Hematopoietic multipotent progenitor cell treated with erythropoietin and hydrocortisone succinate and interleukin-3 and kit ligand, for 8 days (in vitro differentiated cells): ENCODE measurements at regions not wholly inside any gene's neighbourhood (a gene's known extent, or its start where the extent isn't known, plus 50 kb on each side); places are given as distances from the start of the nearest gene placed in this dataset.
"Not testable (repeated sequence)": the region's sequence is repeated elsewhere in the genome, so short reads cannot be mapped to it uniquely, and the experiment has no call there.

ENCODE experiments used
- DNase-seq: peaks from one replicate; pipeline ENCODE4 v3.0.0-alpha.2; 2015

GRCh38 chrX:79026742-79027141, 81.6 kb downstream of the P2RY10 start:
- not testable (repeated sequence) for DNase-seq

GRCh38 chrX:79035421-79035820, 90.2 kb downstream of the P2RY10 start:
- no peak for DNase-seq

- no peak for DNase-seq
Measured at GRCh38 chrX:79036157-79036880, 91.1 kb downstream of the P2RY10 start.

GRCh38 chrX:79065696-79066095, 78.8 kb upstream of the GPR174 start:
- DNase-seq, result no peak

- no peak for DNase-seq
Measured at GRCh38 chrX:79078114-79078513, 66.4 kb upstream of the GPR174 start.

GRCh38 chrX:79079477-79079876, 65.0 kb upstream of the GPR174 start:
- no peak for DNase-seq

GRCh38 chrX:79080141-79080540, 64.3 kb upstream of the GPR174 start:
- no peak for DNase-seq

- peak; percentile 41 for DNase-seq
Measured at GRCh38 chrX:79081895-79082512, 62.5 kb upstream of the GPR174 start.

- DNase-seq, result no peak
Measured at GRCh38 chrX:79082899-79083298, 61.6 kb upstream of the GPR174 start.

GRCh38 chrX:79084923-79085322, 59.6 kb upstream of the GPR174 start:
- DNase-seq, result no peak

GRCh38 chrX:79089896-79090584, 54.4 kb upstream of the GPR174 start:
- DNase-seq, result no peak

- DNase-seq, result no peak
Measured at GRCh38 chrX:79094075-79094832, 50.2 kb upstream of the GPR174 start.
